TTC549 (cell line): ENCODE measurements at regions not wholly inside any gene's neighbourhood (a gene's known extent, or its start where the extent isn't known, plus 50 kb on each side); places are given as distances from the start of the nearest gene placed in this dataset.
"Not testable (repeated sequence)": the region's sequence is repeated elsewhere in the genome, so short reads cannot be mapped to it uniquely, and the experiment has no call there.

Source experiments
- FAIRE-seq: peaks from 2 replicates; lab custom pipeline; 2012; peaks lifted over from hg19 to GRCh38; lab: Jason Lieb, UNC

DNA sequence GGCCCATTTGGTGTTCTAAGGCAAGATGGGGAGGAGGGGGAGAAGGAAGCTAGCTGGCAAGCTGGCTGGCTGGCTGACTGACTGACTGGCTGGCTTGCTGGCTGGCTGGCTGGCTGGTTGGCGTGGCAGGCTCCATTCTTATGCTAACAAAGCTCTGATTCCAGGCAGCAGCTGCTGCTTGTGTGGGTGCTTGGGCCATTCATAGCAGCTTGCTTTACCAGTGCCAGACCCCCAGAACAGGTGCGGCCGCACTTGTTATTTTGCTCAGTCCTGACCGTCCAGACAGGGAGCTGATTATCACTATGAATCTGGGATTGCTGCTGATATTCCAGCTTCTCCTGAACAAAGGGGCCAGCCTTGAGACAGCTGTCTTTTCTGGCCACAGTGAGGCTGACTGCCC, 131.2 kb upstream of the PAK3 start:
- no peak for FAIRE-seq

DNA sequence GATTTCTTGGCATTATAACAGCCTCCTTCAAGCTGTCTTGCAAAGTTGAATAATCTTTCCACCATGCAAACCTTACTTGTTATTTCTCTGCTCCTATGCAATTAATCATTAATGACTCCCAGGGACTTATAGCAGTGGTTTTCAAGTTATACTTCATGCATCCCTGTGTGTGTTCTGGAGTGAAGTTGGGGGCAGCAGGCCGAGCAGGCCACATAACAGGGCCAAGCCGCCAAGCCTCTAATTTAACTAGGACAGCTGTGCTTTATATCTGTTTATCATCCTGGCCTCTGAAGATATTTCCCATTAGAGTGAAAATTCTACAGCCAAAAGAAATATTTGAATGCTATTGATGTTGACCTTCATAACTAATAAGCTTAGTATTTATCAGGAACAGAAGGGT, 133.5 kb upstream of the PAK3 start:
- no peak for FAIRE-seq

- FAIRE-seq, result no peak
These were observed 140.3 kb upstream of the PAK3 start for GRCh38 chrX:110955706-110956105.

DNA sequence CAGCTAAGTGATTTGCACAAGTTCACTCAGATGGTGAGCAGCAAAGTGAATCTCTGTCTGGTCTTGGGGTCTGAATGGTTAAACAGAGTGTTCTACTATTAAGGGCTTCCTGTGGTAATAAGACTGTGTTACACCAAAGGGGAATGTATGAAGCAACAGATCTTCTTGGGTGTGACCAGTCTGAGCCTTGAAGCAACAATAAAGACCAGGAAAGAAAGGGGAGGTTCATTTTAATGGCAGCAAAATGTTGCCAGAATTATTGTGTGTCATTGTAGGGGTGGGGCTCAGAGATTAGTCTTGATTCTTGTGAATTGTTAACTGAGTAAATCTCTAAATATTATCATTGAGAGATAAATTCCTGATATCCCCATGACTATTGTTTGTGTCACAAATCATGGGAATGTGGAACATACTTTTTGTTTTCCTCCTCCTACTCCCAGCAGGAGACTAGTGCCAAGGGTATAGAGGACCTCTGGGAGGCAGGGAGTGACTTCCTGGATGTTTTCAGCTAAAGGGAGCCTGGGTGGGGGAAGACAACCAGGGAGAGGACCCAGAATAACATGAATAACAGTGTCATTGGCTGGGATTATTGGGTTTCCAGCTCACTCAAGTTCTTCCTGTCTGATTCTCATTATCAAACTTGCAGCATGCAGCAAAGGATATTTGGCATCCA, 141.4 kb upstream of the PAK3 start:
- no peak for FAIRE-seq

DNA sequence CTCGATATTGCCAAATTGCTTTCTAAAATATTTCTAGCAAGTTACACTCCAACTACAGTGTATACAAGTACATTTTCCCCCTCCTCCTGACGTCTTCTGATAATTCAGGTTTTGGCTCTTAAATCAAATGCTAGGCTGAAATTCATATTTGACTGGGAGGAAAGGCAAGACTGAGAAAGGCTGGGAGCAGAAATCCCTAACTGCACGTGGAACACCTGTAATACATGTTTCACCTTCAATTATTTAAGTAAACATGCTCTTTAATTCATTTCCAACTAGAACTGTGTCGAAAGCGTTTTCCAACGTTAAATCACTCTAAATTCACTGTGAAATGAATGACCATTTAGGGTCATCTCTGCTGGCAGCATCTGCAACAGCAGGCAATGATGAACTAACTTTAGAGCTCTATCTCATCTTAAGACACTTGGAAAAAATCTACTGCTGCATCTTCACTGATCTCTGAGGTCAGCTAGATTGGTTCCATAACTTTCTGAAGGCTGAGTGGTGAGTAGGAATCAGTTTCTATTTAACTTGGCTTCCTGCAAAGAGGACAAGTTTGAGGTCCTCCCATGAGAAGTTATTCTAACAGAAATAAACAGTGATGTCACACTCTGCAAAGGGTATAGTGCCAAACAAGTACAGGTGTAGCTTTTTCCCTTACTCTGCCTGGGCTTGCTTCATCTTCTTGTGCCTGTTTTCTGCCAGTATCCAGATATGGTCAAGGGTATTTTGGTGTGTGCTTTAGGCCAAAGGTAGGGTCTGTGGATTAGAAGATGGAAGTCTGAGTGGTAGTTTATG, 144.3 kb upstream of the PAK3 start:
- no peak for FAIRE-seq

GRCh38 chrX:110944751-110945675, 149.4 kb upstream of the CHRDL1 start:
- FAIRE-seq, result no peak

DNA sequence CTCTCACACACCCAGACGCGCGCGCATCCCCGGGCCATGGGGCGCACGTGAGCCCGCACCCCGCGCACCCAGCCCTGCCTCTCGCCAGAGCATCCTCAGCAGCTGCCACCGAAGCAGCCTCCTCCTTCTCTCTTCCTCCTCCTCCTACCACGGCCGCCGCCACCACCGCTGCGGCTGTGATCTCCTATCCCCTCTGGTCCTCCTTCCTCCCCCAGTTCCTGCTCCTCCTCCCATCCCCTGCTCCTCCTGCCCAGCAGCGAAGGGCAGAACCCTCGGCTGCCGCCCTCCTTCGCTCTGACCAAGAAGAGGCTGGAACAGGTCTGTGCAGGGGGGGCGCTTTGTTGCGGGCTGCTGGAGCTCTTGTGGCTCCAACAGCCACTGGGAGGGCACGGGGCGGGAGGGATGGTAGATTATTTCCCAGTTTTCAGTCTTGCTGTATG, 148.7 kb upstream of the CHRDL1 start:
- no peak for FAIRE-seq

GRCh38 chrX:110941906-110942305, 146.3 kb upstream of the CHRDL1 start:
- FAIRE-seq, result no peak

DNA sequence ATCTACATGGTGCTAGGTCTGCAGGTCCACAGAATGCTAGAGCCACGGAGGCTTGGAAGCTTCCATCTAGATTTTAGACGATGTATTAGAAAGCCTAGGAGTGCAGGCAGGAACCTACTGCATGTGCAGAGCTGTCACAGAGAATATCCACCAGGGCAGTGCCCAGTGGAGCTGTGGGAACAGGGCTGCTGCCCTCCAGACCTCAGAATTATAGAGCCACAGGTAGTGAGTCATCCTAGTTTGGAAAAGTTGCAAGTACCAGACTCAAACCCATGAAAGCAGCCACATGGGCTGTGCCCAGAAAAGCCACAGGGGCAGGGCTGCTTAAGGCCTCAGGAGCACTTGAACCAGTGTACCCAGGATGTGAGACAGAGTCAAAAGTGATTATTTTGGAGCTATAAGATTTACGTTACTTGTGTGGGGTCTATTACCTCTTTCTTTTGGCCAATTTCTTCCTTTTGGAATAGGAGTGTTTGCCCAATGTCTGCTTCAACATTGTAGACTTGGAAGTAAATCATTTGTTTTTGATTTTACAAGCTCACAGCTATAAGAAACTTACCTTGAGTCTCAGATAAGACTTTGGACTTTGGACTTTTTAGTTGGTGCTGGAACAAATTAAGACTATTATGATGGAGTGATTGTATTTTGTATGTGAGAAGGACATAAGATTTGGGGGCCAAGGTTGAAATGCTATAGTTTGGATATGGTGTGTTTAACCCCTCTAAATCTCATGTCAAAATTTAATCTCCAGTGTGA, 143.5 kb upstream of the CHRDL1 start:
- no peak for FAIRE-seq

DNA sequence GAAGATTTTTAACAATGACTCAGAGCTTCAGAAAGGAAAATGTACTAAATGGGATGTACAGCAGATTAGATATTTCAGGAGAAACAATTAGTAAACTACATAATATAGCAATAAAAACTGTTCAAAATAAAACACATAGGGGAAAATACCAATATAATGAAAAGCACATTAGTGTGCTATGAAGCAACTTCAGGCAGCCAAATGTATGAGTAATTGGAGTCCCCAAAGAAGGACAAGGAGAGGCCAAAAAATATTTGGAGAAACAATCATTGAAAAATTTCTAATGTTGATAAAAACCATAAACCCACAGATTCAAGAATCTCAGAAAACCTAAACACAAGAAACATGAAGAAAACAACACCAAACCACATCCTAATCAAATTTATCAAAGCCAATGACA, 129.3 kb upstream of the CHRDL1 start:
- no peak for FAIRE-seq

DNA sequence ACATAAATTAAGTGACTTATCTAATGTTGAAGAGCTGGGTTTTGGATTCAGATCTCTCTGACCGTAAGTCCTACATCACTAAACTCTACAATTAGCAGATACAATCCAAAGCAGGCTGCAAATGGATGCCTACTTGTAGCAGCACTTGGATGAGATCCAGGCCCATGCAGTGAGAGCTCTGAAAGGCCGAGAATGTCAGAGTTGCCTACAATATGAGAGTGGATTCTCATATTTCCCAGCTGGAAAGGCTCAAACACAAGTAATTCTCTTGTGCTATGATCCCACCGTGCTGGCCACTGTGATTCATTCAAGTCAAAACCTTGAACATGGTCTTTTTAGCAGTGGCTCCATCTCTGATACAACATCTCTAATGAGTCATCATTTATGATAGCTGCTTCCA, 125.4 kb upstream of the CHRDL1 start:
- no peak for FAIRE-seq

- no peak for FAIRE-seq
These were observed 120.0 kb upstream of the CHRDL1 start for GRCh38 chrX:110915570-110915969.

DNA sequence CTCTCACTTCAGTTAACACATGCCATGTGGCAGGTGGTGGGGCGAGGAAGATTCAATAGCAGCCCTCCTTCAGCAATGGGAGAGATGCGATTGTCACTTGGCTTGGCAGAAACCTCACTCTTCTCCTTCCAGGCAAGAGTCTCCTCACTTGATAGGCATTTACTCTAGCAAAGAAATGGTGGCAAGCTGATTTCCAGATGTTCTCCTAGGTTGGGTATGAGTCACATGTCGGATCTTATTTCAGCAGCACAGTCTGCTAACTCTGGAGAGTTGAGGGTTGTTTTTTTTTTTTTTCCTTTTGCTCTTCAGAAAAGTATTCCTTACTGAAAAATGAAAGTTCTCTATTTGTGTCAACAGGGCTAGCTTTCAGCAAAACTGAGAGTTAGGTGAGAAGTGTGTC, 119.5 kb upstream of the CHRDL1 start:
- FAIRE-seq, result no peak

GRCh38 chrX:110914281-110914680, 118.7 kb upstream of the CHRDL1 start:
- FAIRE-seq, result no peak

GRCh38 chrX:110904747-110905146, 109.1 kb upstream of the CHRDL1 start:
- not testable (repeated sequence) for FAIRE-seq

DNA sequence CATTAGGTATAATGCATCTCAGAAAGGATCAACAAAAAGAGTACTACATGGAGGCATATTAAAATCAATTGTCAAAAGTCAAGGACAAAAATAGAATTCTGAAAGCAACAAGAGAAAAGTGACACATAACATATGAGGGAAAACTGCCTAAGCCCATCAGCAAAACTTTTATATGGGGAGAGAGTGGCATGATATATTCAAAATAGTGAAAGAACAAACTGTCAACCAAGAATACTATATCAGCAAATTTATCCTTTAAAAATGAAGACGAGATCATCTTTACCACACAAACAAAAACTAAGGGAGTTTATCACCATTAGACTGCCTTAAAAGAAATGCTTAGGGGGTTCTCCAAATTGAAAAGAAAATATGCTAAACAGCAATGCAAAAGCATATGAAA, 86.4 kb upstream of the CHRDL1 start:
- no peak for FAIRE-seq

- no peak for FAIRE-seq
These were observed 81.7 kb upstream of the CHRDL1 start for GRCh38 chrX:110877326-110877725.

DNA sequence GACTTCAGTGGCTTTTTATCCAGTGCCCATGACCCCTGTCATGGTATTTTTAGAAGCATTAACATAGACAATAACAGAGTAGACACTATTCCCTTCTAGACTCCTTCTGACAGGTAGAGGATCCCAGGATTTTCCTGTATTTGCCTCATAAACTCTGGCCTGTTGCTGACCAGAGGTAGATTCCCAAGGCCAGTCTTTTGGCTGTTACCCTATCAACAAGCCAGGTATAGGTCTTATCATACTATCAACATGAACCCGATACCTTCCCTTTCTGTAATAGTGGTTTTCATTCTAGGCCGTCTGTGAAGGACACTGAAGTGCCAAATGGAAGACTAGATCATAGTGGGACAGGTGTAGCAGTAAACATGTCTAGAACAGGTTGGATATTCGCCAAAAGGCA, 76.2 kb upstream of the CHRDL1 start:
- FAIRE-seq, result no peak

- FAIRE-seq, result no peak
These were observed 70.8 kb upstream of the CHRDL1 start for GRCh38 chrX:110866421-110866820.

- no peak for FAIRE-seq
These were observed 68.3 kb upstream of the CHRDL1 start for GRCh38 chrX:110863883-110864282.

GRCh38 chrX:110858565-110858964, 62.9 kb upstream of the CHRDL1 start:
- no peak for FAIRE-seq

GRCh38 chrX:110853610-110854009, 58.0 kb upstream of the CHRDL1 start:
- no peak for FAIRE-seq
